K562 (cell line): ENCODE measurements at regions not wholly inside any gene's neighbourhood (a gene's known extent, or its start where the extent isn't known, plus 50 kb on each side); places are given as distances from the start of the nearest gene placed in this dataset.

Experiments used
- CBX1 ChIP-seq: sonication (generic); IDR thresholded peaks from 2 replicates; pipeline ENCODE4 v1.6.1; 2016; ENCODE audit warnings: antibody characterized with exemption, low read depth, mild to moderate bottlenecking
- E2F4 ChIP-seq: sonication (generic); formaldehyde crosslinking; IDR thresholded peaks from 2 replicates; pipeline ENCODE4 v1.8.0; 2022; ENCODE audit warnings: mild to moderate bottlenecking, low read depth, missing genetic modification reagents
- JUND ChIP-seq, 2 experiments: IDR thresholded peaks; 2 replicates in 1 of 2; 3 replicates in 1 of 2; pipeline ENCODE4 v1.6.1; 2011; ENCODE audit warnings: borderline replicate concordance in 2 of 2, low read depth in 2 of 2, low read length in 2 of 2, improper control_type of control experiment in 1 of 2, missing biosample characterization in 1 of 2, missing genetic modification characterization in 1 of 2, missing genetic modification reagents in 1 of 2
- KDM1A ChIP-seq, 2 experiments: fragments of 450-650 bp; IDR thresholded peaks; 2 replicates each; pipeline ENCODE4 v1.6.1; 2016; ENCODE audit warnings: mild to moderate bottlenecking in 2 of 2
- MECOM ChIP-seq: fragments of 250-450 bp; sonication (Bioruptor Pico); IDR thresholded peaks from 2 replicates; pipeline ENCODE4 v1.8.0; 2022; ENCODE audit warnings: inconsistent platforms
- POLR2A ChIP-seq: fragments of 450-650 bp; conservative IDR thresholded peaks from 2 replicates; pipeline ENCODE4 v1.6.1; 2016
- PTBP1 ChIP-seq: fragments of 200-400 bp; formaldehyde crosslinking; IDR thresholded peaks from 2 replicates; pipeline ENCODE4 v1.6.1; 2017; ENCODE audit warnings: low read depth, low read length
- ZKSCAN8 ChIP-seq: fragments of 200-800 bp; sonication (Bioruptor generic); IDR thresholded peaks from 2 replicates; pipeline ENCODE4 v1.6.1; 2016; ENCODE audit warnings: missing genetic modification characterization, missing compliant biosample characterization
- ZNF282 ChIP-seq: sonication (generic); formaldehyde crosslinking; IDR thresholded peaks from 2 replicates; pipeline ENCODE4 v1.8.1; 2023; ENCODE audit warnings: missing genetic modification reagents
- TF ChIP-seq, protein P1 (sequence below), 3 experiments: IDR thresholded peaks in 2 of 3; conservative IDR thresholded peaks in 1 of 3; 2 replicates each; pipeline ENCODE4 v1.5.1; 2011 to 2012; ENCODE audit warnings: low read length in 3 of 3, mild to moderate bottlenecking in 3 of 3, control low read depth in 2 of 3, improper control_type of control experiment in 1 of 3, inconsistent platforms in 1 of 3, low read depth in 1 of 3, mixed read lengths in 1 of 3, moderate library complexity in 1 of 3; ENCODE audit not compliant: insufficient read depth in 2 of 3

GRCh38 chr15:94970802-94971201, 739.4 kb downstream of the MCTP2 start:
- no peak for TF ChIP-seq PTBP1
- TF ChIP-seq, protein P1, sequence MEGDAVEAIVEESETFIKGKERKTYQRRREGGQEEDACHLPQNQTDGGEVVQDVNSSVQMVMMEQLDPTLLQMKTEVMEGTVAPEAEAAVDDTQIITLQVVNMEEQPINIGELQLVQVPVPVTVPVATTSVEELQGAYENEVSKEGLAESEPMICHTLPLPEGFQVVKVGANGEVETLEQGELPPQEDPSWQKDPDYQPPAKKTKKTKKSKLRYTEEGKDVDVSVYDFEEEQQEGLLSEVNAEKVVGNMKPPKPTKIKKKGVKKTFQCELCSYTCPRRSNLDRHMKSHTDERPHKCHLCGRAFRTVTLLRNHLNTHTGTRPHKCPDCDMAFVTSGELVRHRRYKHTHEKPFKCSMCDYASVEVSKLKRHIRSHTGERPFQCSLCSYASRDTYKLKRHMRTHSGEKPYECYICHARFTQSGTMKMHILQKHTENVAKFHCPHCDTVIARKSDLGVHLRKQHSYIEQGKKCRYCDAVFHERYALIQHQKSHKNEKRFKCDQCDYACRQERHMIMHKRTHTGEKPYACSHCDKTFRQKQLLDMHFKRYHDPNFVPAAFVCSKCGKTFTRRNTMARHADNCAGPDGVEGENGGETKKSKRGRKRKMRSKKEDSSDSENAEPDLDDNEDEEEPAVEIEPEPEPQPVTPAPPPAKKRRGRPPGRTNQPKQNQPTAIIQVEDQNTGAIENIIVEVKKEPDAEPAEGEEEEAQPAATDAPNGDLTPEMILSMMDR (IDR thresholded peaks at IDR 0.05 in 2 of 3, conservative IDR thresholded peaks at IDR 0.05 in 1 of 3; ENCODE audit: insufficient read depth in 2 of 3, low read depth in 1 of 3, low read length in 3 of 3), result no peak
- TF ChIP-seq KDM1A (IDR thresholded peaks at IDR 0.05), result no peak
- TF ChIP-seq CBX1, result no peak
- TF ChIP-seq ZNF282 (CRISPR knock-in tag), result no peak
- TF ChIP-seq POLR2A, result no peak
- no peak for TF ChIP-seq E2F4
- no peak for TF ChIP-seq MECOM (CRISPR knock-in tag)
- no peak for TF ChIP-seq JUND (IDR thresholded peaks at IDR 0.05; ENCODE audit: borderline replicate concordance, low read depth, low read length)
- TF ChIP-seq JUND (tag; IDR thresholded peaks at IDR 0.05; ENCODE audit: borderline replicate concordance, low read depth, low read length), result no peak
- TF ChIP-seq ZKSCAN8, result no peak
